ENCODE measurements at regions not wholly inside any gene's neighbourhood (a gene's known extent, or its start where the extent isn't known, plus 50 kb on each side); places are given as distances from the start of the nearest gene placed in this dataset.

DNA sequence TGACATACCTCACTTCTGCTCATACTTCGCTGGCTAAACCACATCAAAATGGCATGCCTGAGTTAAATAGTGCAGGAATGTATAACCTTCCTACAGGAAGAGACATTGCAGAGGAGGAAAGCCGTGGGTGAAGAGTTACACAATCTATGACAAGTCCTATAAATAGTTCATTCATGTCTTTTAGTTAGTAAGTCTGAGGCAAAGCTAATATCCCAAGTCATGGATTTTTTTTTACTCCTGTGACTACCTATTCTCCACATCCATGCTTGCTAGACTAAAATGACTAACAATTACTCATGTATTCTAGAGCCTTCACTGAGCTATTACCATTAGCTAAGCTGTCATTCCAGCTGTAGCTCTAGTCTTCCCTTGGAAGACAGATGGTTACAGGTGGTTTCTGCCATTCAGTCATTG, 391.3 kb downstream of the NR2F1-AS1 start:
- Histone ChIP-seq H3K9me3 (no peaks in the 10 kb centered on the region), H3K4me1 (no peaks in the 10 kb centered on the region), H3K27ac (no peak overlapping the region), H3K27me3 (no peaks in the 10 kb centered on the region), H3K36me3 (no peaks in the 10 kb centered on the region), H3K4me3 (no peak overlapping the region)
- intact Hi-C loops (cut with DNase I; ENCODE audit: low total_unique reads) (no loop called here), in situ Hi-C loops (cut with MboI; ENCODE audit: low sequenced_read_pairs in 4 of 4) (no loop called here)
- TF ChIP-seq POLR2A (IDR thresholded peaks at IDR 0.05), result no peak
- TF ChIP-seq, protein P1, sequence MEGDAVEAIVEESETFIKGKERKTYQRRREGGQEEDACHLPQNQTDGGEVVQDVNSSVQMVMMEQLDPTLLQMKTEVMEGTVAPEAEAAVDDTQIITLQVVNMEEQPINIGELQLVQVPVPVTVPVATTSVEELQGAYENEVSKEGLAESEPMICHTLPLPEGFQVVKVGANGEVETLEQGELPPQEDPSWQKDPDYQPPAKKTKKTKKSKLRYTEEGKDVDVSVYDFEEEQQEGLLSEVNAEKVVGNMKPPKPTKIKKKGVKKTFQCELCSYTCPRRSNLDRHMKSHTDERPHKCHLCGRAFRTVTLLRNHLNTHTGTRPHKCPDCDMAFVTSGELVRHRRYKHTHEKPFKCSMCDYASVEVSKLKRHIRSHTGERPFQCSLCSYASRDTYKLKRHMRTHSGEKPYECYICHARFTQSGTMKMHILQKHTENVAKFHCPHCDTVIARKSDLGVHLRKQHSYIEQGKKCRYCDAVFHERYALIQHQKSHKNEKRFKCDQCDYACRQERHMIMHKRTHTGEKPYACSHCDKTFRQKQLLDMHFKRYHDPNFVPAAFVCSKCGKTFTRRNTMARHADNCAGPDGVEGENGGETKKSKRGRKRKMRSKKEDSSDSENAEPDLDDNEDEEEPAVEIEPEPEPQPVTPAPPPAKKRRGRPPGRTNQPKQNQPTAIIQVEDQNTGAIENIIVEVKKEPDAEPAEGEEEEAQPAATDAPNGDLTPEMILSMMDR (IDR thresholded peaks at IDR 0.05 in 4 of 5, conservative IDR thresholded peaks at IDR 0.05 in 1 of 5), result no peak
- ATAC-seq (peak in 1 of 2 donors; percentile 21), DNase-seq (no peak)

DNA sequence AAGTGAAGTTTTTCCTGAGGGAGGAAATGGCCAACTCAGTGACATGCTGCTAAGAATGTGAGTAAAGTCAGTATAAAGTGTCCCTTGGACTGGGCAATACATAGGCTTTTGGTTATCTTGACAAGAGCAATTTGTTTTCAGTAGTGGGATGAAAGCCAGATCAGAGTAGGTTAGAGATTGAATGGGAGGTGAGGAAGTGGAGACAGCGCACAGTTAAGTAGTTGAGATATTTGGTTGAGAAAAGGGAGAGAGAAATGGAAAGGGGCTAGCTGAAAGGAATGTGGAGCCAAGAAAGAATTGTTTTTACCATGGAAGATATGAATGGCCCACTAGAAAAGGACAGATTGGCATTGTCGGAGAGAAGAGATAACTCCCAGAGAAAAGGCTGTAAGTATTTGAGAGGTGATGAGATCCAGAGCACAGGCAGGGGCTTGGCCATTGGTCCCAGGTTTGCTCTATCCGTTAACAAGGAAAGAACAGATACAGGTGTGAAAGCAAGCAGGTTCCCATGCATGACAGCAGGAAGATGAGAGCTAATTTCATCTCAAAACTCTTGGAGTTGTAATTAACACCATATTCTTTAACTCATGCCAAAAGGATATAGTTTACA, 392.0 kb downstream of the NR2F1-AS1 start:
- in situ Hi-C loops (cut with MboI; ENCODE audit: low sequenced_read_pairs in 4 of 4), result no loop called here

DNA sequence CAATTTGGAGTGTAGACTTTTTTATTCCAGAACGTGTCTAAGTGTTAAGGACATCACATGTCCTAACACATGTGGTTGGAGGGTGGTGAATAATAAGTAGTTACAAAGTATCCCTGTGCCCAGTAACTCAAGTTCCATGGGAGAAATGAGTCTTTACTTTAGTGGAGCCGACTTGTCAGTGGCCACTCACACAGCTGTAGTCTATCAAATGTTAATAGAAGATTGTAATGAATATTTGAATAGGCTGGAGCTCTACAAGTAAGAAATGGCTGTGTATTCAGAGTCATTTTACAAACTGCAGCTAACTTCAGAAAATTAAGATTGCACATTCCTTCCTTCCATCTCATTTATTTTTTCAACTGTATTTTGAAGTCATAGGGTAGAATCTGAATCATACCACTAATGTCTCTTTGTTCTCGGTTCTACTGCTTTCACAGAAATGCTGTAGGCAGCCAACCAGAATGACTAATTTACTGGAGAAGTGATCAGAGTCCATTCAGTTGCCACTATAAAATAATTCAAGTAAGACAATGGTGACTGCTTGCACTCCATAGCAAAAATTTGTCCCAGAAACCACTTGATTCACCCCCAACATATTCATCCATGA, 394.8 kb downstream of the NR2F1-AS1 start:
- no peaks in the 10 kb centered on the region for H3K27me3 ChIP-seq
- no peak for ATAC-seq
- no peaks in the 10 kb centered on the region for H3K4me1 ChIP-seq
- in situ Hi-C loops (cut with MboI; ENCODE audit: low sequenced_read_pairs in 4 of 4) (no loop called here), intact Hi-C loops (cut with DNase I; ENCODE audit: low total_unique reads) (no loop called here)
- no peaks in the 10 kb centered on the region for H3K36me3 ChIP-seq
- DNase-seq, result no peak
- no peaks in the 10 kb centered on the region for H3K9me3 ChIP-seq
- TF ChIP-seq POLR2A (IDR thresholded peaks at IDR 0.05), result no peak
- TF ChIP-seq, protein P1 (IDR thresholded peaks at IDR 0.05 in 4 of 5, conservative IDR thresholded peaks at IDR 0.05 in 1 of 5), result no peak
- no peak overlapping the region for H3K4me3 ChIP-seq
- H3K27ac ChIP-seq, result no peak overlapping the region

More for the DNA sequence above, 392.0 kb downstream of the NR2F1-AS1 start:
- H3K27me3 ChIP-seq, result no peaks in the 10 kb centered on the region
- H3K9me3 ChIP-seq, result no peaks in the 10 kb centered on the region
- intact Hi-C loops (cut with DNase I; ENCODE audit: low total_unique reads), result no loop called here
- no peak overlapping the region for H3K27ac ChIP-seq
- no peaks in the 10 kb centered on the region for H3K36me3 ChIP-seq
- ATAC-seq, result no peak
- TF ChIP-seq, protein P1 (IDR thresholded peaks at IDR 0.05 in 4 of 5, conservative IDR thresholded peaks at IDR 0.05 in 1 of 5), result no peak
- no peak for TF ChIP-seq POLR2A (IDR thresholded peaks at IDR 0.05)
- H3K4me3 ChIP-seq, result no peak overlapping the region
- DNase-seq, result no peak
- H3K4me1 ChIP-seq, result no peaks in the 10 kb centered on the region

DNA sequence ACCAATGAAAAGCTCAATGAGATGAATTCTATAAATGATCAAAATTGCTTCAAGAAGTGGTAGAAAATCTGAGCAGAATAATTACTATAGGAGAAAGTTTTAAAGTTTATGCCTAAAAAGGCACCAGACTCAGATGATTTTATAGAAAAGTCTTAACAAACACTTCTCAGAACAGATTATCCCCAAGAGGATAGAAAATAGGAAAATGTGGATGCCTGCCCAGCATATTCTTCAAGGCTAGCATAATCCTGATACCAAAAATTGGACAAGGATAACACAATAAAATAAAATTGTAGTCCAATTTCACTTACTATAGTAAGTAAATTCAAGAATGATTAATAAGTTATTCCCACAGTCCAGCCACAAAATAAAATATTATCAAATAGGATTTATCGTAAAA, 397.0 kb downstream of the NR2F1-AS1 start:
- in situ Hi-C loops (cut with MboI; ENCODE audit: low sequenced_read_pairs in 4 of 4), result no loop called here
- TF ChIP-seq, protein P1 (IDR thresholded peaks at IDR 0.05 in 4 of 5, conservative IDR thresholded peaks at IDR 0.05 in 1 of 5), result no peak
- no peak for TF ChIP-seq POLR2A (IDR thresholded peaks at IDR 0.05)
- DNase-seq, result no peak

More for the DNA sequence above, 397.0 kb downstream of the NR2F1-AS1 start:
- H3K4me1 ChIP-seq, result no peaks in the 10 kb centered on the region
- H3K27me3 ChIP-seq, result no peaks in the 10 kb centered on the region
- no peak overlapping the region for H3K4me3 ChIP-seq
- no peaks in the 10 kb centered on the region for H3K9me3 ChIP-seq
- intact Hi-C loops (cut with DNase I; ENCODE audit: low total_unique reads), result no loop called here
- ATAC-seq, result no peak
- no peaks in the 10 kb centered on the region for H3K36me3 ChIP-seq
- H3K27ac ChIP-seq, result no peak overlapping the region
